Activated T-cell treated with anti-CD3 and anti-CD28 coated beads, Interleukin-2, amount 50 U/mL, for 4 hours (primary cell): ENCODE measurements at regions not wholly inside any gene's neighbourhood (a gene's known extent, or its start where the extent isn't known, plus 50 kb on each side); places are given as distances from the start of the nearest gene placed in this dataset.

ENCODE experiments used
- ATAC-seq, 2 donors: fragments of 200-7000 bp; cut with Tn5 transposase; one replicate each; pipeline ENCODE4 v1.10.0; 2021
- DNase-seq: peaks from one replicate; pipeline ENCODE4 v3.0.0-alpha.2; 2020
- H3K27me3 Mint-ChIP-seq: one replicate; pipeline ENCODE4 v1.8.0; 2021; ENCODE audit warnings: low read depth, mixed read lengths
- H3K36me3 Mint-ChIP-seq: one replicate; pipeline ENCODE4 v1.8.0; 2022; ENCODE audit warnings: mixed read lengths; ENCODE audit not compliant: insufficient read depth
- H3K4me1 Mint-ChIP-seq: one replicate; pipeline ENCODE4 v1.8.0; 2021; ENCODE audit warnings: low read depth, mixed read lengths
- H3K4me3 Mint-ChIP-seq: one replicate; pipeline ENCODE4 v1.8.0; 2021; ENCODE audit warnings: mild to moderate bottlenecking, moderate library complexity, mixed read lengths
- H3K9me3 Mint-ChIP-seq: one replicate; pipeline ENCODE4 v1.8.0; 2021; ENCODE audit warnings: mixed read lengths

- DNase-seq: no peak
- Mint-ChIP-seq H3K27me3 (no peaks in the 10 kb centered on the region), H3K4me1 (no peaks in the 10 kb centered on the region), H3K36me3 (no peaks in the 10 kb centered on the region), H3K4me3 (no peak overlapping the region), H3K9me3 (peaks cover 7% of the 10 kb centered on the region)
- no peak for ATAC-seq
Measured at GRCh38 chr1:69258842-69259241, 308.9 kb upstream of the LRRC7 start.

- no peak for DNase-seq
- Mint-ChIP-seq H3K9me3 (peaks cover 4% of the 10 kb centered on the region), H3K36me3 (no peaks in the 10 kb centered on the region), H3K4me3 (no peak overlapping the region), H3K27me3 (no peaks in the 10 kb centered on the region), H3K4me1 (no peaks in the 10 kb centered on the region)
- no peak for ATAC-seq
Measured at GRCh38 chr1:69263921-69264391, 303.8 kb upstream of the LRRC7 start.

GRCh38 chr1:69269491-69269890 is 298.2 kb upstream of the LRRC7 start:
- H3K4me1 Mint-ChIP-seq: no peaks in the 10 kb centered on the region
- H3K9me3 Mint-ChIP-seq: peaks cover 6% of the 10 kb centered on the region
- no peaks in the 10 kb centered on the region for H3K36me3 Mint-ChIP-seq
- no peak overlapping the region for H3K4me3 Mint-ChIP-seq
- no peaks in the 10 kb centered on the region for H3K27me3 Mint-ChIP-seq
- ATAC-seq (no peak), DNase-seq (no peak)

- no peak for ATAC-seq
- DNase-seq: no peak
- Mint-ChIP-seq H3K4me1 (no peaks in the 10 kb centered on the region), H3K9me3 (peaks cover 6% of the 10 kb centered on the region), H3K36me3 (no peaks in the 10 kb centered on the region), H3K4me3 (no peak overlapping the region), H3K27me3 (no peaks in the 10 kb centered on the region)
Measured at GRCh38 chr1:69271587-69272125, 296.1 kb upstream of the LRRC7 start.

GRCh38 chr1:69272684-69273083 is 295.0 kb upstream of the LRRC7 start:
- DNase-seq: no peak
- no peaks in the 10 kb centered on the region for H3K4me1 Mint-ChIP-seq
- H3K36me3 Mint-ChIP-seq: no peaks in the 10 kb centered on the region
- no peak for ATAC-seq
- H3K9me3 Mint-ChIP-seq: peaks cover 6% of the 10 kb centered on the region
- no peak overlapping the region for H3K4me3 Mint-ChIP-seq
- H3K27me3 Mint-ChIP-seq: no peaks in the 10 kb centered on the region

GRCh38 chr1:69278923-69279322 is 288.8 kb upstream of the LRRC7 start:
- ATAC-seq (no peak), DNase-seq (no peak)
- peaks cover 9% of the 10 kb centered on the region for H3K9me3 Mint-ChIP-seq
- H3K4me3 Mint-ChIP-seq: no peak overlapping the region
- H3K27me3 Mint-ChIP-seq: no peaks in the 10 kb centered on the region
- no peaks in the 10 kb centered on the region for H3K4me1 Mint-ChIP-seq
- no peaks in the 10 kb centered on the region for H3K36me3 Mint-ChIP-seq

GRCh38 chr1:69283516-69283915 is 284.2 kb upstream of the LRRC7 start:
- no peaks in the 10 kb centered on the region for H3K4me1 Mint-ChIP-seq
- H3K4me3 Mint-ChIP-seq: no peak overlapping the region
- peaks cover 14% of the 10 kb centered on the region for H3K9me3 Mint-ChIP-seq
- no peaks in the 10 kb centered on the region for H3K36me3 Mint-ChIP-seq
- ATAC-seq (no peak), DNase-seq (no peak)
- H3K27me3 Mint-ChIP-seq: no peaks in the 10 kb centered on the region

- no peak for ATAC-seq
- Mint-ChIP-seq H3K4me3 (no peak overlapping the region), H3K36me3 (no peaks in the 10 kb centered on the region), H3K27me3 (no peaks in the 10 kb centered on the region), H3K4me1 (no peaks in the 10 kb centered on the region), H3K9me3 (peaks cover 14% of the 10 kb centered on the region)
- no peak for DNase-seq
Measured at GRCh38 chr1:69284508-69284907, 283.2 kb upstream of the LRRC7 start.

GRCh38 chr1:69288416-69288815 is 279.3 kb upstream of the LRRC7 start:
- H3K27me3 Mint-ChIP-seq: no peaks in the 10 kb centered on the region
- no peak for DNase-seq

GRCh38 chr1:69290291-69290690 is 277.4 kb upstream of the LRRC7 start:
- H3K27me3 Mint-ChIP-seq: no peaks in the 10 kb centered on the region
- DNase-seq: no peak
- H3K4me3 Mint-ChIP-seq: no peak overlapping the region
- H3K9me3 Mint-ChIP-seq: peaks cover 4% of the 10 kb centered on the region
- ATAC-seq: no peak
- no peaks in the 10 kb centered on the region for H3K36me3 Mint-ChIP-seq
- H3K4me1 Mint-ChIP-seq: no peaks in the 10 kb centered on the region

More at GRCh38 chr1:69288416-69288815, 279.3 kb upstream of the LRRC7 start:
- ATAC-seq: no peak
- no peaks in the 10 kb centered on the region for H3K36me3 Mint-ChIP-seq
- no peak overlapping the region for H3K4me3 Mint-ChIP-seq
- H3K9me3 Mint-ChIP-seq: peaks cover 4% of the 10 kb centered on the region
- H3K4me1 Mint-ChIP-seq: no peaks in the 10 kb centered on the region

GRCh38 chr1:69291541-69291940 is 276.2 kb upstream of the LRRC7 start:
- ATAC-seq (no peak), DNase-seq (no peak)
- Mint-ChIP-seq H3K36me3 (no peaks in the 10 kb centered on the region), H3K9me3 (peaks cover 4% of the 10 kb centered on the region), H3K27me3 (no peaks in the 10 kb centered on the region), H3K4me3 (no peak overlapping the region), H3K4me1 (no peaks in the 10 kb centered on the region)

- H3K9me3 Mint-ChIP-seq: peaks cover 3% of the 10 kb centered on the region
Measured at GRCh38 chr1:69292833-69293232, 274.9 kb upstream of the LRRC7 start.

GRCh38 chr1:69294171-69294570 is 273.6 kb upstream of the LRRC7 start:
- DNase-seq (no peak), ATAC-seq (no peak)
- Mint-ChIP-seq H3K36me3 (no peaks in the 10 kb centered on the region), H3K27me3 (no peaks in the 10 kb centered on the region), H3K4me1 (no peaks in the 10 kb centered on the region), H3K4me3 (no peak overlapping the region), H3K9me3 (peaks cover 3% of the 10 kb centered on the region)

More at GRCh38 chr1:69292833-69293232, 274.9 kb upstream of the LRRC7 start:
- ATAC-seq (no peak), DNase-seq (no peak)
- no peaks in the 10 kb centered on the region for H3K4me1 Mint-ChIP-seq
- no peak overlapping the region for H3K4me3 Mint-ChIP-seq
- H3K36me3 Mint-ChIP-seq: no peaks in the 10 kb centered on the region
- no peaks in the 10 kb centered on the region for H3K27me3 Mint-ChIP-seq

- Mint-ChIP-seq H3K9me3 (peaks cover 3% of the 10 kb centered on the region), H3K27me3 (no peaks in the 10 kb centered on the region), H3K36me3 (no peaks in the 10 kb centered on the region), H3K4me1 (no peaks in the 10 kb centered on the region), H3K4me3 (no peak overlapping the region)
- DNase-seq: no peak
- no peak for ATAC-seq
Measured at GRCh38 chr1:69295265-69295664, 272.5 kb upstream of the LRRC7 start.

- Mint-ChIP-seq H3K4me3 (no peak overlapping the region), H3K36me3 (no peaks in the 10 kb centered on the region), H3K27me3 (no peaks in the 10 kb centered on the region), H3K4me1 (no peaks in the 10 kb centered on the region), H3K9me3 (peaks cover 12% of the 10 kb centered on the region)
- no peak for DNase-seq
- ATAC-seq: no peak
Measured at GRCh38 chr1:69305621-69306020, 262.1 kb upstream of the LRRC7 start.
